Testis (tissue), 2 donors: ENCODE measurements at regions not wholly inside any gene's neighbourhood (a gene's known extent, or its start where the extent isn't known, plus 50 kb on each side); places are given as distances from the start of the nearest gene placed in this dataset.

ENCODE experiments used
- DNase-seq: peaks from one replicate; pipeline ENCODE4 v3.0.0-alpha.2; 2019
- H3K27ac ChIP-seq, 2 donors: fragments of 200-600 bp; sonication (generic); one replicate each; pipeline ENCODE4 v1.5.1; 2019
- H3K27me3 ChIP-seq: fragments of 200-600 bp; sonication (generic); one replicate; pipeline ENCODE4 v1.5.1; 2019
- H3K36me3 ChIP-seq: fragments of 200-600 bp; sonication (generic); one replicate; pipeline ENCODE4 v1.5.1; 2017; ENCODE audit warnings: low read depth; ENCODE audit errors: missing control alignments
- H3K4me1 ChIP-seq: fragments of 200-600 bp; sonication (generic); one replicate; pipeline ENCODE4 v1.5.1; 2019
- H3K4me3 ChIP-seq, 2 donors: fragments of 200-600 bp; sonication (generic); one replicate each; pipeline ENCODE4 v1.5.1; 2017 to 2019
- H3K9me3 ChIP-seq: fragments of 200-600 bp; sonication (generic); one replicate; pipeline ENCODE4 v1.5.1; 2017
- POLR2A ChIP-seq: fragments of 450-650 bp; IDR thresholded peaks from one replicate; pipeline ENCODE4 v1.6.1; 2017; ENCODE audit warnings: antibody characterized with exemption, mild to moderate bottlenecking, moderate library complexity
- WGBS, 2 donors: methylation state at CpG; one replicate each; pipeline ENCODE4 v1.1.5; 2018; 5-methylcytosine and 5-hydroxymethylcytosine counted together
- intact Hi-C: fragments of 100-400 bp; cut with DNase I; formaldehyde crosslinking; loops from one replicate; pipeline ENCODE4 v1.15.1; 2023; ENCODE audit warnings: low total_unique reads
- TF ChIP-seq, protein P1 (sequence below), 3 experiments: fragments of 450-650 bp in 2 of 3; fragments of 200-600 bp in 1 of 3; sonication (generic) in 1 of 3; IDR thresholded peaks; one replicate each; pipeline ENCODE4 v1.5.1; 2016 to 2019; ENCODE audit warnings: antibody characterized with exemption in 3 of 3, mild to moderate bottlenecking in 2 of 3, moderate library complexity in 1 of 3

- intact Hi-C loops, result no loop called here
- Histone ChIP-seq H3K27ac (no peak overlapping the region), H3K36me3 (no peaks in the 10 kb centered on the region), H3K4me1 (no peaks in the 10 kb centered on the region), H3K4me3 (no peak overlapping the region), H3K9me3 (no peaks in the 10 kb centered on the region), H3K27me3 (no peaks in the 10 kb centered on the region)
- DNase-seq, result no peak
- 79 to 83% methylated on average over 4 of the region's 4 CpGs for WGBS, 2 donors
- TF ChIP-seq POLR2A, result no peak
- TF ChIP-seq, protein P1, sequence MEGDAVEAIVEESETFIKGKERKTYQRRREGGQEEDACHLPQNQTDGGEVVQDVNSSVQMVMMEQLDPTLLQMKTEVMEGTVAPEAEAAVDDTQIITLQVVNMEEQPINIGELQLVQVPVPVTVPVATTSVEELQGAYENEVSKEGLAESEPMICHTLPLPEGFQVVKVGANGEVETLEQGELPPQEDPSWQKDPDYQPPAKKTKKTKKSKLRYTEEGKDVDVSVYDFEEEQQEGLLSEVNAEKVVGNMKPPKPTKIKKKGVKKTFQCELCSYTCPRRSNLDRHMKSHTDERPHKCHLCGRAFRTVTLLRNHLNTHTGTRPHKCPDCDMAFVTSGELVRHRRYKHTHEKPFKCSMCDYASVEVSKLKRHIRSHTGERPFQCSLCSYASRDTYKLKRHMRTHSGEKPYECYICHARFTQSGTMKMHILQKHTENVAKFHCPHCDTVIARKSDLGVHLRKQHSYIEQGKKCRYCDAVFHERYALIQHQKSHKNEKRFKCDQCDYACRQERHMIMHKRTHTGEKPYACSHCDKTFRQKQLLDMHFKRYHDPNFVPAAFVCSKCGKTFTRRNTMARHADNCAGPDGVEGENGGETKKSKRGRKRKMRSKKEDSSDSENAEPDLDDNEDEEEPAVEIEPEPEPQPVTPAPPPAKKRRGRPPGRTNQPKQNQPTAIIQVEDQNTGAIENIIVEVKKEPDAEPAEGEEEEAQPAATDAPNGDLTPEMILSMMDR (IDR thresholded peaks at IDR 0.05), result no peak
Measured at GRCh38 chr10:105586451-105587098, 945.5 kb downstream of the SORCS3 start.

DNA sequence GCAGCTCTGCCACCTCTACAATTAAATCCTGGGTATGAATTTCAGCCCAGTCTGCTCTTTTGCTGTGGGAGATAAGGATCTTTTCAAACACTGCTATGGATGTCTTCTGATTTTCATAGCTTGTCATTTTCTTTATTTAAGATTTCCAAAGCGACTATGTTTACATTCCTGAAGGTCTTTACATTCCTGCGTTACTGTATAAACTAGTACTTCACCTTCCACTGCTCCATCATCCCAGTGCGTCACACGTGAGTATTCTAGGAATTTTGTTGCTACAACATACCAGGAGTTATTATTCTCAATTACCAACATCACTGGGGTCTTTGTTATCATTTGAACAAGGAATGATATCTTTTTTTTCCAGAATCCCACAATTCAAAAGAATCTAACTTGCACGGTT lies 944.7 kb downstream of the SORCS3 start:
- Histone ChIP-seq H3K27me3 (no peaks in the 10 kb centered on the region), H3K4me1 (no peaks in the 10 kb centered on the region), H3K9me3 (no peaks in the 10 kb centered on the region), H3K4me3 (no peak overlapping the region), H3K27ac (no peak overlapping the region), H3K36me3 (no peaks in the 10 kb centered on the region)
- 76 to 84% methylated on average over 5 of the region's 5 CpGs for WGBS, 2 donors
- no peak for TF ChIP-seq POLR2A
- TF ChIP-seq, protein P1 (IDR thresholded peaks at IDR 0.05), result no peak
- intact Hi-C loops, result no loop called here
- no peak for DNase-seq

GRCh38 chr10:105585171-105585570 lies 944.1 kb downstream of the SORCS3 start:
- no peaks in the 10 kb centered on the region for H3K9me3 ChIP-seq
- H3K4me3 ChIP-seq, result no peak overlapping the region
- no peaks in the 10 kb centered on the region for H3K27me3 ChIP-seq
- DNase-seq, result no peak
- no peak overlapping the region for H3K27ac ChIP-seq
- H3K36me3 ChIP-seq, result no peaks in the 10 kb centered on the region
- intact Hi-C loops, result no loop called here
- H3K4me1 ChIP-seq, result no peaks in the 10 kb centered on the region
- TF ChIP-seq POLR2A, result no peak
- TF ChIP-seq, protein P1 (IDR thresholded peaks at IDR 0.05), result no peak

DNA sequence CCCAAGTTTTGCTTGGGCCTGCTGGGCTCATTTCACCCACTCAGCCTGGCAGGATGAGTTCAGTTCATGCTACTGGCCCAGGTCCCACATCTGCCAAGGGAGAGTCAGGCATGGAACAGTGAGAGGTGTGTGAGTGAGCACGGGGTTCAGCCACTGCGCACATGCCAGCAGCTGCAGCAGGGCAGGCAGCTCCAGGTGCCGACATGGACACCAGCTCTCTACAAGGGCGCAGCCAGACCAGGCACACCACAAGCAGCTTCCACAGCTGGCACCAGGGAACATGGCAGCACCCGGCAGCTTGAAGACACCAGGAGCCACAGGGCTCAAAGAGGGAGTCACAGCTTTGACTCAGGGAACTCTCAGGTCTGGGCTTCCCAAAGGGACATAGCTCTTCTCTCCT lies 938.0 kb downstream of the SORCS3 start:
- TF ChIP-seq POLR2A, result no peak
- TF ChIP-seq, protein P1 (IDR thresholded peaks at IDR 0.05), result no peak
- H3K36me3 ChIP-seq, result no peaks in the 10 kb centered on the region
- no peaks in the 10 kb centered on the region for H3K27me3 ChIP-seq
- H3K4me3 ChIP-seq, result no peak overlapping the region
- H3K27ac ChIP-seq, result no peak overlapping the region
- intact Hi-C loops, result no loop called here
- no peaks in the 10 kb centered on the region for H3K9me3 ChIP-seq
- WGBS, 2 donors, result 96% methylated on average over 5 of the region's 5 CpGs; no CpG with 5 or more reads in 1 of the 2 donors
- no peaks in the 10 kb centered on the region for H3K4me1 ChIP-seq
- DNase-seq, result no peak
